ENCODE measurements at regions not wholly inside any gene's neighbourhood (a gene's known extent, or its start where the extent isn't known, plus 50 kb on each side); places are given as distances from the start of the nearest gene placed in this dataset.

- TF ChIP-seq, protein P1, sequence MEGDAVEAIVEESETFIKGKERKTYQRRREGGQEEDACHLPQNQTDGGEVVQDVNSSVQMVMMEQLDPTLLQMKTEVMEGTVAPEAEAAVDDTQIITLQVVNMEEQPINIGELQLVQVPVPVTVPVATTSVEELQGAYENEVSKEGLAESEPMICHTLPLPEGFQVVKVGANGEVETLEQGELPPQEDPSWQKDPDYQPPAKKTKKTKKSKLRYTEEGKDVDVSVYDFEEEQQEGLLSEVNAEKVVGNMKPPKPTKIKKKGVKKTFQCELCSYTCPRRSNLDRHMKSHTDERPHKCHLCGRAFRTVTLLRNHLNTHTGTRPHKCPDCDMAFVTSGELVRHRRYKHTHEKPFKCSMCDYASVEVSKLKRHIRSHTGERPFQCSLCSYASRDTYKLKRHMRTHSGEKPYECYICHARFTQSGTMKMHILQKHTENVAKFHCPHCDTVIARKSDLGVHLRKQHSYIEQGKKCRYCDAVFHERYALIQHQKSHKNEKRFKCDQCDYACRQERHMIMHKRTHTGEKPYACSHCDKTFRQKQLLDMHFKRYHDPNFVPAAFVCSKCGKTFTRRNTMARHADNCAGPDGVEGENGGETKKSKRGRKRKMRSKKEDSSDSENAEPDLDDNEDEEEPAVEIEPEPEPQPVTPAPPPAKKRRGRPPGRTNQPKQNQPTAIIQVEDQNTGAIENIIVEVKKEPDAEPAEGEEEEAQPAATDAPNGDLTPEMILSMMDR (IDR thresholded peaks at IDR 0.05; ENCODE audit: borderline replicate concordance, extremely low read depth, insufficient read depth), result no peak
- no peak for FAIRE-seq
- Histone ChIP-seq H3K4me1 (ENCODE audit: control insufficient read depth in 2 of 3, insufficient read depth in 2 of 3, low read depth in 1 of 3, low read length in 3 of 3) (no peaks in the 10 kb centered on the region), H3K27ac (ENCODE audit: low read depth in 2 of 2, low read length in 2 of 2) (no peak overlapping the region), H3K27me3 (ENCODE audit: control insufficient read depth, insufficient read depth, low read length) (no peaks in the 10 kb centered on the region), H3K4me3 (ENCODE audit: low read length in 3 of 3) (no peak overlapping the region), H3K36me3 (ENCODE audit: control insufficient read depth in 2 of 3, insufficient read depth in 3 of 3, low read length in 3 of 3) (no peaks in the 10 kb centered on the region), H3K9me3 (ENCODE audit: control insufficient read depth in 2 of 3, insufficient read depth in 1 of 3, low read length in 3 of 3) (no peaks in the 10 kb centered on the region), H3K9ac (ENCODE audit: low read length in 3 of 3) (no peak overlapping the region)
- no peak for DNase-seq
- intact Hi-C loops (cut with DNase I), result no loop called here
Observed at GRCh38 chr3:188060840-188061544, 93.0 kb upstream of the LPP start.

DNA sequence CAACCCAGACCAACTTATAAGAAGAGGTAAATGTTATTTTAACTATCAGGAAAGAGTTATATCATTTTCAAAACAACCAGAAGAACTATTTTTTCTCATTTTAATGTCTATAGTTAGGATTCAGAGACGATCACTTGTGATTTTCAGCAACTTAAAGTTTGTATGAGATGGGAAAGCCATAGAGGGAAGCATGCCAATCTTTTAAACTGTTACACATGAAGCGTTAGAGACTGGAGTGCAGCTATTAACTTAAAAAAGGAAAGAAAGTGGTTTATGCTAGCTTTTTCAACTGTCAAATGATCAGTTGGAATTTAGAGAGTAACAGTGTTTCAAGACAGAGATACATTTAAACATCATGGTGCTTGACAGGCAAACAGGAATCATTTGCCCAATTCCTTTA lies 91.7 kb upstream of the LPP start:
- FAIRE-seq (no peak), DNase-seq (no peak)
- H3K9ac ChIP-seq (ENCODE audit: low read length in 3 of 3), result no peak overlapping the region
- H3K27ac ChIP-seq (ENCODE audit: low read depth in 2 of 2, low read length in 2 of 2), result no peak overlapping the region
- H3K27me3 ChIP-seq (ENCODE audit: control insufficient read depth, insufficient read depth, low read length), result no peaks in the 10 kb centered on the region
- H3K4me1 ChIP-seq (ENCODE audit: control insufficient read depth in 2 of 3, insufficient read depth in 2 of 3, low read depth in 1 of 3, low read length in 3 of 3), result no peaks in the 10 kb centered on the region
- H3K36me3 ChIP-seq (ENCODE audit: control insufficient read depth in 2 of 3, insufficient read depth in 3 of 3, low read length in 3 of 3), result no peaks in the 10 kb centered on the region
- H3K9me3 ChIP-seq (ENCODE audit: control insufficient read depth in 2 of 3, insufficient read depth in 1 of 3, low read length in 3 of 3), result no peaks in the 10 kb centered on the region
- intact Hi-C loops (cut with DNase I), result no loop called here
- H3K4me3 ChIP-seq (ENCODE audit: low read length in 3 of 3), result no peak overlapping the region
- TF ChIP-seq, protein P1 (IDR thresholded peaks at IDR 0.05; ENCODE audit: borderline replicate concordance, extremely low read depth, insufficient read depth), result no peak

- H3K9me3 ChIP-seq (ENCODE audit: control insufficient read depth in 2 of 3, insufficient read depth in 1 of 3, low read length in 3 of 3), result no peaks in the 10 kb centered on the region
- H3K27ac ChIP-seq (ENCODE audit: low read depth in 2 of 2, low read length in 2 of 2), result no peak overlapping the region
- no peaks in the 10 kb centered on the region for H3K27me3 ChIP-seq (ENCODE audit: control insufficient read depth, insufficient read depth, low read length)
- H3K4me3 ChIP-seq (ENCODE audit: low read length in 3 of 3), result no peak overlapping the region
- FAIRE-seq (no peak), DNase-seq (peak in 1 of 5 donors; percentile 39)
- no peaks in the 10 kb centered on the region for H3K36me3 ChIP-seq (ENCODE audit: control insufficient read depth in 2 of 3, insufficient read depth in 3 of 3, low read length in 3 of 3)
- intact Hi-C loops (cut with DNase I), result no loop called here
- no peak overlapping the region for H3K9ac ChIP-seq (ENCODE audit: low read length in 3 of 3)
- TF ChIP-seq, protein P1 (IDR thresholded peaks at IDR 0.05; ENCODE audit: borderline replicate concordance, extremely low read depth, insufficient read depth), result no peak
- no peaks in the 10 kb centered on the region for H3K4me1 ChIP-seq (ENCODE audit: control insufficient read depth in 2 of 3, insufficient read depth in 2 of 3, low read depth in 1 of 3, low read length in 3 of 3)
Observed at GRCh38 chr3:188064831-188065493, 89.0 kb upstream of the LPP start.

Measured in kidney (tissue), 13 donors.